Stimulated activated CD4-positive, alpha-beta T cell treated with anti-CD3 and anti-CD28 coated beads, Interleukin-12 subunit alpha, Interleukin-12 subunit beta, amount 100 ng/mL, for 48 hours (primary cell): ENCODE measurements at regions not wholly inside any gene's neighbourhood (a gene's known extent, or its start where the extent isn't known, plus 50 kb on each side); places are given as distances from the start of the nearest gene placed in this dataset.
"Not testable (repeated sequence)": the region's sequence is repeated elsewhere in the genome, so short reads cannot be mapped to it uniquely, and the experiment has no call there.

ENCODE experiments used
- DNase-seq, 3 donors: peaks; one replicate each; pipeline ENCODE4 v3.0.0-alpha.2; 2020; ENCODE audit warnings: low read depth in 2 of 3, low spot score in 1 of 3

DNA sequence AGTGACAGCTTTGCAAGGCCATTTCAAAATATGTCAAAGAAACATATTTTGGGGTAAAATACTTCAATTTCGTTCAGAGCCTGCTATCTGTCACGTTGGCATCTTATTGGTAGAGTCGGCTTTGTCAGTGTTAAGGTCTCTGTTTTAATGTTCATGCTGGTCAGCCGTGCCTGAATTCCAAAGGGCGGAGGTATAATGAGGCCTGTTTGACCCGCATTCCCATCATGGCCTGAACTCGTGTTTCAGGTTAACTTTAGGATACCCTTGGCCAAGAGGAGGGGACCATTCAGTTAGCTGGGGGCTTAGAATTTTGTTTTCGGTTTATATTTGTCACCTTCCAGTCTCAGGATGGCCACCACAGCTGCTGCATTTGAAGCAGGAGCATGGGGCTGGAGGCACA is 236.4 kb downstream of the NFATC2 start:
- no peak for DNase-seq

DNA sequence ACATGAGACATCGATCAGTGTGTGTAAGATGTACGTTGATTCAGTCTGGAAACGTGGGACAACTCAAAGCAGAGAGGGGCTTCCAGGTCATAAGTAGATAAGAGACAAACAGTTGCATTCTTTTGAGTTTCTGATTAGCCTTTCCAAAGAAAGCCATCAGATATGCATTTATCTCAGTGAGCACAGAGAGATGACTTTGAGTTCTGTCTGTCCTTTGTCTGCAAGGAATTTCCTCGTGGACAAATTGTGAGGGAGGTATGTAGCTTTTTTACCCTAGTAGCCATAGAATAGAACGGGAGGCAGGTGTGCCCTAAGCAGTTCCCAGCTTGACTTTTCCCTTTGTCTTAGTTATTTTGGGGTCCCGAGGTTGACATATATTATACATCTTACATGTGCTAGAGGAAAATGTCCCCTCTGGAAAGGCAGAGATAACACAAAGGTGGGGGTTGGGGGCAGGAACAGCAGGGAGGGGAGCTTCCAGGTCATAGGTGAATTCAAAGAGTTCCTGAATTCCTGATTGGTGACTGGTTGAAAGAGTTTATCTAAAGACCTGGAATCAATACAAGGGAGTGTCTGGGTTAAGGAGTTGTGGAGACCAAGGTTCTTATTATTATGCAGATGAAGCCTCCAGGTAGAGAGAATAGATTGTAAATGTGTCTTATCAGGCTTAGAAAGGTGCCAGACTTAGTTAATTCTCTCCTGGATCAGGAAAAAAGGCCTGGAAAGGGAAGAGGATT is 237.0 kb downstream of the NFATC2 start:
- no peak for DNase-seq

DNA sequence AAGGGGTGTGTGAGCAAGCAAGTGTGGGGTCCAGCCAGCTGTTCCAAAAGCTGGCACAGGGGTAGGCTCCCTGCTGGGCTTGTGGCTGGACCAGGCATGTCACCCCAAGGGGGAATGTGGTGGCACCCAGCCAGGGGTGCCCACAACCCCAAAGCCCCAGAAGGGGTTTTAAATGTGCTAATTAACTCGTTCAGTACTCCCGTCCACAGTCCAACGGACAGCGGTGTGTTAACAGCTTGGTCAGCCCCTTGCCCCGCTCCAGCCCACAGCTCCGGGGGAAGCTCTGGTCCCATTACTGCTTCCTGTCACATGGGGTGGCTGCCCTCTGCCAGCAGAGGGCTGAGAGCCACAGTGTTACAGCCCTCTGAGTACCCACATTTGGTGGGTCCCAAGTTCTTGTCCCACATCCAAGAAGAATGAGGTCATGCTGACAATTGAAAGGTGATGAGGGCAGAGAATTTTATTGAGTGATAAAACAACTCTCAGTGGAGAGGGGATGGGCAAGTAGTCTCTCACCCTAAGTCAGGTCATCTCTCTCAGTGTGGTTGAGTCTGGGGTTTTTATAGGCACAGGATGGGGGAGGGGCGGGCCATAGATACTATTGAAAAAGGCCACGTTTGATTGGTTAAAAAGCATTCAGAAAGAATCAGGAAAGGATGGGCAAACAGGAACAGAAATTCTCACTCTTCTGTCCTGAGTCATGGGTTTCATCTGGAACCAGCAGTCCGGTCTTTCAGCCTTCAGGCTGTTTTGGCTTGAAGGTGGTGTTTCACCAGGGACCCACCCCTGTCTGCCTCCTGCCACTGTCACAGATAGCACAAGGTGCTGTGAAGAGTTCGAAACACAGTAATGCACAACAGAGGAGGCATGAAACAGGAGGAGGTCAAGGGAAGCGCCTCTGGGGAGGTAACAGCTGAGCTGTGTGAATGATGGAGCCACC is 238.5 kb downstream of the NFATC2 start:
- no peak for DNase-seq

DNA sequence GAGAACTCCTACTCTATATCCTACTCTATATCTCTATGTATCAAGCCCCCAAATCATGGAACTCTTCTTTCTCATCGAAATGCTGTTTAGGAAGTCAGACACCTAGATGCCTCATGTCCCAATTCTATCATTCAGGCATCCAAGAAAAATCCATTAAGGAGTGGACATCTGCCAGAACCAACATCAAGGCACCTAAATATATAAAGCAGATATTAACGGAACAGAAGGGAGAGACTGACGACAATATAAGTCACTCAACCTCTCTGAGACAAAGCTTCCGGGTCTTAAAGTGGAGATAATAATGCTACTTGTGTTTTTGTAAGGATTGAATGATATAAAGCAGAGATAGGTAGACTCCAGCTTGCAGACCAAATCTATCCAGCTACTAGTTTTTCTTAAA is 241.5 kb downstream of the NFATC2 start:
- DNase-seq, result no peak

DNA sequence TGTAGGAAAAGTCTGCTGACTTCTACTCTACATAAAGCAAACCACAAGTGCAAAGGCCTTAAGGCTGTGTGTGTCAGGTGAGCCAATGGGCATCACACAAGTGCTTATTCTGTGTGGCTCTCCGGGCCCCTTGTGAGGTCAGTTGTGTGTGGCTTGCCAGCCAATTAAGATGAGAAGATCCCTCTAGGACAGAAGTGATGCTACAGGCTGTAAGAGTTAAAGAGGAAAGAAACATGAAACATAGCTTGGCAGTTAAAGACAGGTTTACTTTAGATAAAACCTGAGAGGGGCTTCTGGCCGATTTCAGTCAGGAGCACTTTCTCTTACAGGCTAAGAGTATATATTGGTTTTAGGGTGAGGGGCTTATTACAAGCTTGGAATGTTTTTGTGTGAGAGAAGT is 242.4 kb downstream of the NFATC2 start:
- no peak for DNase-seq

DNA sequence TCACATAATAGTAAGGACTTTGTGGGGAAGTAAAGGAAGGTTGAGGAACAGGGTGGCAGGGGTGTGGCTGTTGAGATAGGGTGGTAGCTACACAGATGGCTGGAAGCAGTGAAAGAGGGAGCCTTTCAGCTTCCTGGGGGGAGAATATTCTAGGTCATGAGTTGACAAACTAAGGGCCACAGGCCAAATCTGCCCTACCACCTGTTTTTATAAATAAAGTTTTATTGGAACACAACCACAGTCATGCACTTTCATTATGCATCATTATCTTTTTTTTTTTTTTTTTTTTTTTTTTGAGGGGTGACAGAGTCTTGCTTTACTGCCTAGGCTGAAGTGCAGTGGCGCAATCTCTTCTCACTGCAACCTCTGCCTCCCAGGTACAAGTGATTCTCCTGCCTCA is 243.1 kb downstream of the NFATC2 start:
- DNase-seq, result no peak

DNA sequence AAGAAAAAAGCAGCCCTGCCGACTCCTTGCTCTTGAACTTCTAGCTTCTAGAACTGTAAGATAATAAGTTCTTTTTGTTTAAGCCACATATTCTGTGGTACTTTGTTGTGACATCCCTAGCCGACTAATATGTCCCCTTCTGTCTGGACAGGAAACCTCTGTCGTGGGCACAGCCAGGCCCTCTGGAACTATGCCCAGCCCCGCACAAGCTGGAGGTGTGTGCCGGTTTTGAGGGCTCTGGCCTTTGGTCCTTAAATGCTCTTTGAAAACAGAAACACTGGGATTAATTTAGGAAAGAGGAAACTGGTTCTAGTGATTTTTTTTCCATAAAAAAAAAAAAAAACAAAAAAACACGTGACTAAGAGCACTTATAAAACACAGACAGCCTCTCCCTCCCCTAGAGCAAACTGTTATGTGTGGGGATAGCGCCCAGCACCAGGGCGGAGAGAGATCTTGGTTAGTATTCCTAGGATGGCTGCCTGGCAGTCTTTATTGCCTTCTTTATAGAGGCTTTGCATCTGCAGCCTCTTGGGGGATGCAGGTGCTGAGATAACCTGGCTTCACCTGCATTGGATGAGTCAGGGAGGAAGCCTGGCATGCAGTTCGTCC is 244.3 kb downstream of the NFATC2 start:
- DNase-seq, result no peak

DNA sequence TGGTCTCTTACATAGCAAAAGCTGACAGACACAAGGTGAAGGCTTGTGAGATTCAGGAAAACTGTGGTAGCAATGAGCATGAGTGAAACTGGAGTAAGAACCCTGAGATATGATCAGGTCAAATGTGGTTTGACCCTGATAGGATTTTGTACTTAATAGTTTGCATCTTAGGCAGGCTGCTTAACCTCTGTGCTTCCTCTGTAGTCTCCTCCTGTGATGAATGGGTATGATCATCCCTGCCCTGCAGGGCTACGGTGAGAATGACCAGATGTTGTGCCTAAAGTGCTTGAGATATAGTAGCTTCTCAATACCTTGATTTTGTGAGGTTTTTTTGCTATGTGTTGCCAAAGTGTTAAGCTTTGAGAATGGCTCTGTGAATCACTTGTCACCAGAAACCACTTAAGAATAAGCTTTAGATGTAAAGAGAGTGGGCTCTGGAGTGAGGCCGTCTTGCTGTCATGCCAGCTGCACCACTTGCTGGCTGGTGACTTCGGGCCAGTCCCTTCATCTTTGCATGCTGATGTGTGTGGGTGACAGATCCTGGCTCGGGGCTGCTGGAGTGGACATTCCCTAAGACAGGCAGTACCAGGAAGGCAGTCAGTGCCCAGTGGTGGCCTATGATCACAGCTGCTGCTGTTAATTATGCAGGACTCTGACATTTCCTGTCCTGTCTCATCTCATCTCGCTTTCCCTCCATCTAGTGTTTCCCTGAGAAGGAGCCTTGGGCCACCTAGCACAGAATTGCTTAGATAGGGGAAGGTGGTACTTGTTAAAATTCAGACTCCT is 254.7 kb downstream of the NFATC2 start:
- no peak for DNase-seq

DNA sequence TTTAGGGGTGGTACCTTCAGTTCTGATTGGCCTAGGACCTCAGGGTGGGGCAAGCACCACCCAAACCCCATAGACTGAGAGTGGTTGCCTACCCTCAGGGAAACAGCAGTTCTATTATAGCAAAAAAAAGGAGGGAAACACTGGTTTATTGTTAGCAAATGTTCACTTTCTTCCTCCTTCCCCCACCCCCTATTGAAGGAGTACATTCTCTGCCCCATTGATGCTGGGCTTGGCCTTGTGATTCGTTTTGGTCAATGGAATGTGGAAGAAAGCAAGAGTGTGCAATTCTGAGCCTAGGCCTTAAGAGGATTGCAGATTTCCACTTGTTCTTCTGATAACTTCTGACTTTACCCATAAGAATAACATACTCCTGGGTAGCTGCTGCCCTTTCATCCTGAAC is 255.8 kb downstream of the NFATC2 start:
- DNase-seq, result no peak

DNA sequence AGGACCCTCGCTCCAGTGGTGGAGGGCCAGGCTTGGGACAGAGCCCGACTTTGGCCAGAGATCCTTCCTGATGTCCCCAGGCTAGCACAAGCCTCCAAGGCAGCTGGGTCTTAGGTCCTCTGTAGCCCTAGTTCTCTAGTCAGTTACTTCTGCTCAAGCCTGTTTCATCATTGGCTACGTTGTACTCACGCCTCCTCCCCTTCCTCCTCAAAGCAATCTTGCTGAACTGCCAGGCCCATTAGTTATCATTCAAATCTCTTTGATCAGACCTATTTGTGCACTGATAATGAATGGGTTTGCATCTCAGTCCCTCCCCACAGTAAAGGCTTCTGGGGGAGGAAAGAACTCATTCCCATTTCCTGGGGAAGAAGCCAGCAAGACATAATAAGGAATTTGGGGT is 256.8 kb downstream of the NFATC2 start:
- DNase-seq, result no peak

DNA sequence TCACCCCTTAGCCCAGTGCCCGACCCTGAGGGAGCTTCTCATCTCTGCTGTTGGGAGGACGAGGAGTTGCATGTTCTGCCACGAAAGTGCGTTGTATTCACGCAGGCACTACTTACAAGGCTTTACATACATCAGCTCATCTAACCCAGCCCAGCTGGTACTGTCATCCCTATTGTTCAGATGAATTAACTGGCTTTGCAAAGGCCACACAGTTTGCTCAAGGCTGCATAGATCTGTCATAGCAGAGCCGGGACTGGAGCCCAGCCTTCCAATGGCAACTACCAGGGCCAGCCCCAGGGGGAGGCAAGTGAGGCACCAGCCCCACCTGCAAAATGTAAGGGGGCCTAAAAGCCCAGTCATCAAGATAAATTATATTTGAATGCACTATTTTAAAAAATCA is 257.6 kb downstream of the NFATC2 start:
- DNase-seq, result no peak

DNA sequence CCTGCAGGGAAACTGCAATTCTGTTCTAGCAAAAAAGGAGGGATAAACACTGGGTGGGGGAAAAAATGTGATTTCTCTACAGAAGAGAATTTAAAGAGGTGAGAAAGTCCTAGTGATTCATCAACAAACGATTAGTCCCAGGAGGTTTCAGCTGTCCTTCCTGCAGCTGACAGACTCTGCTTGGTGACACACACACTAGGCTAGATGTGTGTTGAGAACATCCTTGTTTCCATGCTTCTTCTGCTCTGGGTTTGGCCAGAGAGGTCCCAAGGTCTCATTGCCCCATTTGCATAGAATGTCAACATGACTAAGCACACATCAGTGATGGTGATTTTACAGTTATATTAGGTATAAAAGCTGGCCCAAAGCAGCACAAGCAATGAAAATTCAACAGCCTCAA is 258.3 kb downstream of the NFATC2 start:
- no peak for DNase-seq

DNA sequence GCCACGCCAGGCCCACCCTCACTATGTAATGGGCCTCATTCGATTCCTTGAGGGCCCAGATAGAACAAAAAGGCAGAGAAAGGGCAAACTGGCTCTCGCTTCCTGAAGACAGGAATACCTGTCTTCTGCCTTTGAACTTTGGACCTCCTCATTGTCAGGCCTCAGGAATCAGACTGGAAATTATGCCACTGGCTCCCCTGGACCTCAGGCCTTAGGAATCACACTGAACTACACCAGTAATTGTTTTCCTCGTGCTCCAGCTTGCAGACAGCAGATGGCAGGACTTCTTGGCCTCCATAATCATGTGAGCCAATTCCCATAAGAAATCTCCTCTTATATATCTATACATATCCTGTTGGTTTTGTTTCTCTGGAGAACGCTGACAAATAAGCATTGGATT is 258.6 kb upstream of the KCNG1 start:
- no peak for DNase-seq

DNA sequence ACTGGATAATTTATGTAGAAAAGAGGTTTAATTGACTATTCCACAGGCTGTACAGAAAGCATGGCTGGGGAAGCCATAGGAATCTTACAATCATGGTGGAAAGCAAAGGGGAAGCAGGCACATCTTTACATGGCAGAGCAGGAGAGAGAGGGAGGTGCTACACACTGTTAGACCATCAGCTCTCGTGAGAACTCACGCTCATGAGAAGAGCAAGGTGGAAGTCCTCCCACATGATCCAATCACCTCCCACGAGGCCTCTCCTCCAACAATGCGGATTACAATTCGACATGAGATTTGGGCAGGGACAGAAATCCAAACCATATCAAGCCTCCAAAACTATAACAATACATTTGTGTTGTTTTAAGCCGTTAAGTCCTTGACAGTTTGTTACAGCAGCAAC is 257.1 kb upstream of the KCNG1 start:
- DNase-seq, result no peak

DNA sequence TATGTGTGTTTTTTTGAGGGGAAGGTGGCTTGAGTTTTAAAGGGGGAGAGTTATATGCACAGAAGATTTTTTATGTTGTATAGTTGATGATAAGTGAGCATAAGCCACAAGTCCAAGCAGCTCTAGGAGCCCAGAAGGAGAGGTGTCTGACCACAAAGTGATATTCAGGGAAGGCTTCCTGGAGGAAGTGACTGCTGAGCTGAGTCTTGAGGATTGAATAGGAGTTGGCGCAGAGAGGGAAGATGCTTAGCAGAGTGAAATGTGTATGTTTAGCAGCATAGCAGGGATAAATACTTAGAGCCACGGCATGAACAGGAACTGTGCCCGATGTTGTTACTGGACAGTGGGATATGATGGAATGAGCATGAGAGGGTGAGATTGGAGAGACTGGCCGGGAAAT is 255.1 kb upstream of the KCNG1 start:
- no peak for DNase-seq

DNA sequence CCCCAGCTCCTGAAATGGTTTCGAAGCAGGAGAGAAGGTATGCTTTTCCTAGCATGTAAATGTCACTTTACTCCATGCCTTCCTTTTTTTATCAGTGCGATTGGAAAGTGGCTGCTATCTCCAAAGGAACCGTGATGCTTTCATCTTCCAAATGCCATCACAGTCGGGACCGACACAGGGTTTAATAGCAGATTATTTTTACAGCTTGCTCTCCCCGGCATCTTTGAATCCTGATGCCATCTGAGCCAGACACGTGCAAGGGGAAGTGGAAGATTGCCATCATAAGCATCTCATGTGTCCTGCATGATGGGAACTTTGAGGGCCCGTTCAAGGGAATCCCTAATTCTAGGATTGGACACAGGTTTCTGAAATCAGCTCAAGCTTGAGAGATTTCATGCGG is 253.4 kb upstream of the KCNG1 start:
- DNase-seq, result no peak

DNA sequence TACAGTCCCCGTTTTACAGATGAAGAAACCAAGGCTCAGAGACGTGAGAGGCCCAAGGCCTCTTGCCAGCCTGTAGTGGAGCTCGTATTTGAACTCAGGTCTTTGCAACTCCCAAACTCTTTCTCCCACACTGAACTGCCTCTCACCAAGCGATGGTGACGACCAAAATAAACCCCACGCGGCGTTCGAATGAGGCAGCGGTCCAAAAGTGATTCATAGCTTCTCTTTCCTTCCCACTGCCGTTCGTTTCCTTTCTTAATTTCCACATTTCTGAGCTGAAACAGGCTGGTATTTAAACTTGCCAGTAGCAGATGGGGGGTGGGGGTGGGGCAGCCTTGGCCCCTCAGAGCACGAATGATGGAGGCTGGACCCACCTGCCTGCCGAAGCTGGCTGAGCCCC is 252.9 kb upstream of the KCNG1 start:
- no peak for DNase-seq

DNA sequence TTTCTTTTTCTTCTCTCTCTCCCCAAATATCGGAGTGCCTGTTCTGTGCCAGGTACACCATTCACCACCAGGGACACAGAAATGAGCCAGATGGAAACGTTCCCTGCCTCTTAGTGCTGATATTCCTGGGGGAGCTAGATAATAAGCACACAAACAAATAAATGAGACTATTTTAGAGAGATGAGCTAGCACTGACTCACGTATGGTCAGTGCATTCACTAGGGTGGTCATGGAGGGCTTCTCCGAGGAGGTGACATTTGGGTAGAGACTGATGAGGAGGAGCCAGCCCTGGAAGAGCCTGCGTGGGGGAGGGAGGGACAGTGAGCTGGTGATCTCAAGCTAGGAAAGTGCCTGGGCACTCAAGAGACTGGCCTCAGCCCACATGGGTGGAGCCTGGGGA is 252.3 kb upstream of the KCNG1 start:
- no peak for DNase-seq

DNA sequence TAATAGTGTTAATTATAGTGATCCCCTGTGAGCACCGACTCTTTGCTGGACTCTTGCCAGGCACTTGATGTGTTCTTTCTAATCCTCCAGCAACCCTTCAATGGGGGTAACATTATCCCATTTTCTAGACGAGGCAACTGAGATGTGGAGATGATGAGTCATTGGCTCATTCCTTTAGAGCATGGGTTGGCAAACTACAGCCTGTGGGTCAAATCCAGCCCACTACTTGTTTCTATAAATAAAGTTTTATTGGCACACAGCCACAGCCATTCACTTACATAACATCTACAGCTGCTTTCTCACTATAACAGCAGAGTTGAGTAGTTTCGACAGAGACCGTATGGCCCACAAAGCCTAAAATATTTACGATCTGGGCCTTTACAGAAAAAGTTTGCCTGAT is 249.5 kb upstream of the KCNG1 start:
- DNase-seq, result no peak

DNA sequence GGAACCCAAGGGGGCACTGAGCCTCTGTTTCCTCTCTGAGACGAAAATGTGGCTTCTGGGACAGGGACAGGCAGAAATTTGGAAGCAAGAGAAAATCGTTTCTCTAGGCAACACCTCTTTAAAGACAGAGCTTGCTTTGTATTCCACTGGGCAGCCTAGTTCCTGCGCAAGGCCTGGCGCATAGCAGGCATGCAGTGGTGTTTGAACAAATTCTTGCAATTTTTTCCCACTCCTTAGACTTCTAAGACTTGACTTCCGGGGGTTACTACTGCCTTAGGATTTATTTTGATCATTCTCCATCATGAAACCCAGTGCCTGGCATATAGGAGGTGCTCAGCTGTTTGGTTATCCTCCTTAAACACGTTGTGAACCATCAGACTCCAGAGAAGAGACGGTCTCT is 249.0 kb upstream of the KCNG1 start:
- DNase-seq, result no peak

DNA sequence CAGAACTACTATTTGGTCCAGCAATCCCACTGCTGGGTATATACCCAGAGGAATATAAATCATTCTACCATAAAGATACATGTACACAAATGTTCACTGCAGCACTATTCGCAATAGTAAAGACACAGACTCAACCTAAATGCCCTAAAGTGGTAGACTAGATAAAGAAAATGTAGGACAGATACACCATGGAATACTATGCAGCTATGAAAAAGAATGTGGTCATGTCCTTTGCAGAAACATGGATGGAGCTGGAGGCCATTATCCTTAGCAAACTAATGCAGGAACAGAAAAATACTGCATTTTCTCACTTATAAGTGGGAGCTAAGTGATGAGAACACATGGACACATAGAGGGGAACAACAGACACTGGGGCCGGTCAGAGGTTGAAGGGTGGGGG is 248.4 kb upstream of the KCNG1 start:
- not testable (repeated sequence) for DNase-seq
